ENCODE measurements at regions not wholly inside any gene's neighbourhood (a gene's known extent, or its start where the extent isn't known, plus 50 kb on each side); places are given as distances from the start of the nearest gene placed in this dataset.

GRCh38 chr18:47718646-47719045, 211.8 kb downstream of the SMAD2 start:
- 0% methylated on average over 1 of the region's 1 CpG for WGBS (ENCODE audit: missing lambda C conversion rate)
- no peaks in the 10 kb centered on the region for H3K9me3 ChIP-seq
- H3K4me1 ChIP-seq = no peaks in the 10 kb centered on the region
- TF ChIP-seq MAZ (IDR thresholded peaks at IDR 0.05; ENCODE audit: borderline replicate concordance, low read depth, low read length) (no peak), CTCF (IDR thresholded peaks at IDR 0.05) (no peak), HOXA7 (CRISPR knock-in tag; IDR thresholded peaks at IDR 0.05) (no peak), ZNF302 (CRISPR knock-in tag; IDR thresholded peaks at IDR 0.05) (no peak), MAFK (IDR thresholded peaks at IDR 0.05; ENCODE audit: partially characterized antibody) (no peak), POLR2A (IDR thresholded peaks at IDR 0.05; ENCODE audit: low read length) (no peak), NFE2L2 (conservative IDR thresholded peaks at IDR 0.05; ENCODE audit: low read length) (no peak), CBX2 (IDR thresholded peaks at IDR 0.05; ENCODE audit: borderline replicate concordance, low read depth) (no peak), RNF2 (IDR thresholded peaks at IDR 0.05; ENCODE audit: borderline replicate concordance, low read depth) (no peak), ZFP36 (IDR thresholded peaks at IDR 0.05; ENCODE audit: borderline replicate concordance, partially characterized antibody) (no peak), HEYL (CRISPR knock-in tag; IDR thresholded peaks at IDR 0.05) (no peak), KDM5A (IDR thresholded peaks at IDR 0.05) (no peak), PBX3 (IDR thresholded peaks at IDR 0.05) (no peak), FOXS1 (CRISPR knock-in tag; IDR thresholded peaks at IDR 0.05) (no peak), PHF8 (IDR thresholded peaks at IDR 0.05; ENCODE audit: borderline replicate concordance, low read depth) (no peak), EHF (CRISPR knock-in tag; IDR thresholded peaks at IDR 0.05) (no peak)
- H3K4me3 ChIP-seq = no peak overlapping the region
- DNase-seq (ENCODE audit: low read depth in 1 of 2, low spot score in 1 of 2) (no peak), ATAC-seq (no peak), FAIRE-seq (no peak)
- H3K27ac ChIP-seq = no peak overlapping the region
- CTCF ChIA-PET = no interaction called here
- POLR2A ChIA-PET = no interaction called here
- no peak overlapping the region for H3K4me2 ChIP-seq

- ChIA-PET POLR2A (no interaction called here), CTCF (interaction anchor here (1.5 kb wide), 1 partner anchor 31 kb away, joined by 9 read pairs; no protein-coding TSS in a partner anchor)
- H3K4me2 ChIP-seq = no peak overlapping the region
- ATAC-seq (no peak), FAIRE-seq (no peak), DNase-seq (ENCODE audit: low read depth in 1 of 2, low spot score in 1 of 2) (no peak)
- H3K4me1 ChIP-seq = no peaks in the 10 kb centered on the region
- H3K4me3 ChIP-seq = no peak overlapping the region
- no peaks in the 10 kb centered on the region for H3K9me3 ChIP-seq
- no peak overlapping the region for H3K27ac ChIP-seq
- TF ChIP-seq CEBPB (IDR thresholded peaks at IDR 0.05) = no peak
- TF ChIP-seq BHLHE40 (IDR thresholded peaks at IDR 0.05; ENCODE audit: low read depth, low read length) = no peak
- no peak for TF ChIP-seq HMGXB4 (CRISPR knock-in tag; IDR thresholded peaks at IDR 0.05; ENCODE audit: borderline replicate concordance)
- TF ChIP-seq CTCF (IDR thresholded peaks at IDR 0.05) = no peak
- TF ChIP-seq EHF (CRISPR knock-in tag; IDR thresholded peaks at IDR 0.05) = no peak
- 12% methylated on average over 3 of the region's 3 CpGs for WGBS (ENCODE audit: missing lambda C conversion rate)
Observed at GRCh38 chr18:47717257-47717656, 213.2 kb downstream of the SMAD2 start.

Measured in A549 (cell line).